ENCODE measurements at regions not wholly inside any gene's neighbourhood (a gene's known extent, or its start where the extent isn't known, plus 50 kb on each side); places are given as distances from the start of the nearest gene placed in this dataset.

DNA sequence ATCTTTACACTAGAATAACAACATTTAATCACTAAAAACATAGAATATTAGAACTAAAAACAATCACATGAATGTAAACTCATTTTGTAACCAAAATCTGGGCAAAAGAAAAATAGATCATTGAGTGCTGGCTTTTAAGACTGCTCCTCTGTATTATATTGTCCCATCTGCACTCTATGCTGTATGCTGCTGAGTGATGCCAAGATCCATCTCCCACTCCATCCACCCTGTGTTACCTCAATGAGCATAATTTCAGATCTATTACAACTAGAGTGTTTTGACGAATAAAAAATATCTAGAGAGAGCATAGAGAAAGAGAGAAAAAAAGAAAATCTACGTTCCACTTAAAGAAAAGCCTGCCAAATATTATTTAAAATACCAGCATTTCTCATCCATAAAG lies 1060.4 kb downstream of the ZPLD1 start:
- Histone ChIP-seq H3K27ac (ENCODE audit: low read depth in 1 of 2, low read length in 1 of 2) (no peak overlapping the region), H3K27me3 (ENCODE audit: control insufficient read depth in 3 of 3, insufficient read depth in 3 of 3, low read length in 2 of 3) (no peaks in the 10 kb centered on the region), H3K4me1 (ENCODE audit: control insufficient read depth in 5 of 5, insufficient read depth in 5 of 5, low read length in 5 of 5) (no peaks in the 10 kb centered on the region), H3K9me3 (ENCODE audit: control insufficient read depth in 4 of 4, insufficient read depth in 3 of 4, low read length in 3 of 4) (no peaks in the 10 kb centered on the region), H3K4me3 (no peak overlapping the region), H3K36me3 (ENCODE audit: control insufficient read depth in 4 of 4, insufficient read depth in 4 of 4, low read length in 4 of 4) (no peaks in the 10 kb centered on the region), H3K9ac (ENCODE audit: insufficient read depth in 1 of 2, low read length in 2 of 2) (no peak overlapping the region)
- TF ChIP-seq, protein P1, sequence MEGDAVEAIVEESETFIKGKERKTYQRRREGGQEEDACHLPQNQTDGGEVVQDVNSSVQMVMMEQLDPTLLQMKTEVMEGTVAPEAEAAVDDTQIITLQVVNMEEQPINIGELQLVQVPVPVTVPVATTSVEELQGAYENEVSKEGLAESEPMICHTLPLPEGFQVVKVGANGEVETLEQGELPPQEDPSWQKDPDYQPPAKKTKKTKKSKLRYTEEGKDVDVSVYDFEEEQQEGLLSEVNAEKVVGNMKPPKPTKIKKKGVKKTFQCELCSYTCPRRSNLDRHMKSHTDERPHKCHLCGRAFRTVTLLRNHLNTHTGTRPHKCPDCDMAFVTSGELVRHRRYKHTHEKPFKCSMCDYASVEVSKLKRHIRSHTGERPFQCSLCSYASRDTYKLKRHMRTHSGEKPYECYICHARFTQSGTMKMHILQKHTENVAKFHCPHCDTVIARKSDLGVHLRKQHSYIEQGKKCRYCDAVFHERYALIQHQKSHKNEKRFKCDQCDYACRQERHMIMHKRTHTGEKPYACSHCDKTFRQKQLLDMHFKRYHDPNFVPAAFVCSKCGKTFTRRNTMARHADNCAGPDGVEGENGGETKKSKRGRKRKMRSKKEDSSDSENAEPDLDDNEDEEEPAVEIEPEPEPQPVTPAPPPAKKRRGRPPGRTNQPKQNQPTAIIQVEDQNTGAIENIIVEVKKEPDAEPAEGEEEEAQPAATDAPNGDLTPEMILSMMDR (IDR thresholded peaks at IDR 0.05; ENCODE audit: control extremely low read depth, extremely low read depth): no peak
- no peak for ATAC-seq (ENCODE audit: insufficient read depth, low FRiP score)
- DNase-seq: no peak
- WGBS, 2 donors: 73 to 80% methylated on average over 2 of the region's 2 CpGs

DNA sequence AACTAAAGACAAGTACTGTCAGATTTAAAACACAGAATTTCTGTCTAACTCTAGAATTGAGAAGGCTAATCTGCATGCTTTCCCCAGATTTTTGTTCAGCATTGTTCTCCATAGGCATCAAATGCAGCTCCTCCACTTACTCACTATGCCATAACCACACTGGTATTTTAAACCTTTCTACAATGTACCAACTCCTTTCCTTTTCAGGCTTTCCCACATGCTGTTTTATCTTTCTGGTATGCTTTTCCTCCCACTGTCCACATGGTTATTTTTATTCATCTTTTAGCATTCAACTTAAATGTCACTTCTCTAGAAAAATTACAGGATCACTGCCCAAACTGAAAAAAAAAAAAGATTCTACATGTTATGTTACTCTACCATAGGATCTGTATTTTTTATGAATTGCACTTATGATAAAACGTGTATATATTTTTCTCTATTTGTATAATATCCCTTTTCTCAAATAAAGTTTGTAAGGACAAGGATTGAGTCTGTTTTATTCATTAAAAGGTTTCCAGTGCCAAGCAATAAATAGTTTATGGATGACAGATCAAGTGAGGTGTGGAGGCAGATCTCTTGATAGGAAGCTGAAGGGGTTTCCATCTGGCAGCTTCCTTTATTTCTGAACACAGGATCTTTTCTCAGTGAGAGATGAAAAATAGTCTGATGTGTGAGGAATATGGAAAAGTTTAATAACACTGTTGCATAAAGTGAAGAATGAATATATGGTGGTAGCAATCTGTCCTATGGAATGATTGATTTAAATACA lies 1064.5 kb downstream of the ZPLD1 start:
- Histone ChIP-seq H3K4me1 (ENCODE audit: control insufficient read depth in 5 of 5, insufficient read depth in 5 of 5, low read length in 5 of 5) (no peaks in the 10 kb centered on the region), H3K9ac (ENCODE audit: insufficient read depth in 1 of 2, low read length in 2 of 2) (no peak overlapping the region), H3K4me3 (no peak overlapping the region), H3K36me3 (ENCODE audit: control insufficient read depth in 4 of 4, insufficient read depth in 4 of 4, low read length in 4 of 4) (no peaks in the 10 kb centered on the region), H3K9me3 (ENCODE audit: control insufficient read depth in 4 of 4, insufficient read depth in 3 of 4, low read length in 3 of 4) (no peaks in the 10 kb centered on the region), H3K27ac (ENCODE audit: low read depth in 1 of 2, low read length in 1 of 2) (no peak overlapping the region), H3K27me3 (ENCODE audit: control insufficient read depth in 3 of 3, insufficient read depth in 3 of 3, low read length in 2 of 3) (no peaks in the 10 kb centered on the region)
- 59 to 73% methylated on average over 1 of the region's 1 CpG for WGBS, 2 donors
- DNase-seq (no peak), ATAC-seq (ENCODE audit: insufficient read depth, low FRiP score) (no peak)
- TF ChIP-seq, protein P1 (IDR thresholded peaks at IDR 0.05; ENCODE audit: control extremely low read depth, extremely low read depth): no peak

DNA sequence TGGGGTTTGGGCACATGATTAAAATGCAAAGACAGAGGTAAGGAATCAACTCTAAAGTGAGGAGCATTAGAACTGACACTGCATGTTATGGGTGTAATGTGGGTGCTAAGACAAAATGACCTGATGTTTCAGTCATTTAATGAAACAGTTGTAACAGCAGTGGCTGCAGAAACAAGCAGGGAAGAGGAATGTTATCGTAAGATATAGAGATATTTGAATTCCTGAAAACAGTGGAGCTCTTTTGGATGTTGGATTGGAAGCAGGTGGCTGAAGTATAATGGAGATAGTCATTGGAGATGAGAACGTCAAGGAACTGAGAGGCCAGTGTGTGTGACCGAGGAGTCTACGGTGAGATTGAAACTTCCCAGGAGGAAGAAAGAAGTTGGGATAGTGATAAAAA lies 1065.2 kb downstream of the ZPLD1 start:
- TF ChIP-seq, protein P1 (IDR thresholded peaks at IDR 0.05; ENCODE audit: control extremely low read depth, extremely low read depth): no peak
- H3K4me1 ChIP-seq (ENCODE audit: control insufficient read depth in 5 of 5, insufficient read depth in 5 of 5, low read length in 5 of 5): no peaks in the 10 kb centered on the region
- DNase-seq (no peak), ATAC-seq (ENCODE audit: insufficient read depth, low FRiP score) (no peak)
- WGBS, 2 donors: 85 to 94% methylated on average over 4 of the region's 4 CpGs
- H3K27ac ChIP-seq (ENCODE audit: low read depth in 1 of 2, low read length in 1 of 2): no peak overlapping the region
- H3K9ac ChIP-seq (ENCODE audit: insufficient read depth in 1 of 2, low read length in 2 of 2): no peak overlapping the region
- H3K4me3 ChIP-seq: no peak overlapping the region
- no peaks in the 10 kb centered on the region for H3K9me3 ChIP-seq (ENCODE audit: control insufficient read depth in 4 of 4, insufficient read depth in 3 of 4, low read length in 3 of 4)
- no peaks in the 10 kb centered on the region for H3K36me3 ChIP-seq (ENCODE audit: control insufficient read depth in 4 of 4, insufficient read depth in 4 of 4, low read length in 4 of 4)
- no peaks in the 10 kb centered on the region for H3K27me3 ChIP-seq (ENCODE audit: control insufficient read depth in 3 of 3, insufficient read depth in 3 of 3, low read length in 2 of 3)

DNA sequence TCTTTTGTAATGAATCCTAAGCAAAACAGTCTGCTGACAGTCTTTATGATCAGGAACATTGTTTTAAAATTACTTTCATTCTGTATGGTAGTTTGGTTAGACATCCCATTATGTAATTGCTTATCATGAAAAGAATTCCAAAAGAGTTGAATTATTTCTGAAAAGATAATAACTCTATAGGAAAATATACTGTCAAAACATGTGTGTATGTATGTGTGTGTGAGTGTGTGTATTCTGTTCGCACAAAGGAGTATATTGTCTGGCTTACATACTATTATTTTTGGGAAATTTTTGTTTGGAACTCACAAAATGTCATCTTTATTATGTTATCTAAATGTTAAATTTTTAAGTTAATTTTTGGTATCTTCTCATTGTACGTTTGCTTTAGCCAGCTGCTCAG lies 1075.9 kb downstream of the ZPLD1 start:
- Histone ChIP-seq H3K36me3 (ENCODE audit: control insufficient read depth in 4 of 4, insufficient read depth in 4 of 4, low read length in 4 of 4) (no peaks in the 10 kb centered on the region), H3K4me3 (no peak overlapping the region), H3K27me3 (ENCODE audit: control insufficient read depth in 3 of 3, insufficient read depth in 3 of 3, low read length in 2 of 3) (no peaks in the 10 kb centered on the region), H3K27ac (ENCODE audit: low read depth in 1 of 2, low read length in 1 of 2) (no peak overlapping the region), H3K4me1 (ENCODE audit: control insufficient read depth in 5 of 5, insufficient read depth in 5 of 5, low read length in 5 of 5) (no peaks in the 10 kb centered on the region), H3K9me3 (ENCODE audit: control insufficient read depth in 4 of 4, insufficient read depth in 3 of 4, low read length in 3 of 4) (no peaks in the 10 kb centered on the region), H3K9ac (ENCODE audit: insufficient read depth in 1 of 2, low read length in 2 of 2) (no peak overlapping the region)
- DNase-seq (no peak), ATAC-seq (ENCODE audit: insufficient read depth, low FRiP score) (no peak)
- WGBS, 2 donors: 70 to 88% methylated on average over 2 of the region's 2 CpGs
- TF ChIP-seq, protein P1 (IDR thresholded peaks at IDR 0.05; ENCODE audit: control extremely low read depth, extremely low read depth): no peak

Data from lung (tissue), 11 donors.